ENCODE measurements at regions not wholly inside any gene's neighbourhood (a gene's known extent, or its start where the extent isn't known, plus 50 kb on each side); places are given as distances from the start of the nearest gene placed in this dataset.

DNA sequence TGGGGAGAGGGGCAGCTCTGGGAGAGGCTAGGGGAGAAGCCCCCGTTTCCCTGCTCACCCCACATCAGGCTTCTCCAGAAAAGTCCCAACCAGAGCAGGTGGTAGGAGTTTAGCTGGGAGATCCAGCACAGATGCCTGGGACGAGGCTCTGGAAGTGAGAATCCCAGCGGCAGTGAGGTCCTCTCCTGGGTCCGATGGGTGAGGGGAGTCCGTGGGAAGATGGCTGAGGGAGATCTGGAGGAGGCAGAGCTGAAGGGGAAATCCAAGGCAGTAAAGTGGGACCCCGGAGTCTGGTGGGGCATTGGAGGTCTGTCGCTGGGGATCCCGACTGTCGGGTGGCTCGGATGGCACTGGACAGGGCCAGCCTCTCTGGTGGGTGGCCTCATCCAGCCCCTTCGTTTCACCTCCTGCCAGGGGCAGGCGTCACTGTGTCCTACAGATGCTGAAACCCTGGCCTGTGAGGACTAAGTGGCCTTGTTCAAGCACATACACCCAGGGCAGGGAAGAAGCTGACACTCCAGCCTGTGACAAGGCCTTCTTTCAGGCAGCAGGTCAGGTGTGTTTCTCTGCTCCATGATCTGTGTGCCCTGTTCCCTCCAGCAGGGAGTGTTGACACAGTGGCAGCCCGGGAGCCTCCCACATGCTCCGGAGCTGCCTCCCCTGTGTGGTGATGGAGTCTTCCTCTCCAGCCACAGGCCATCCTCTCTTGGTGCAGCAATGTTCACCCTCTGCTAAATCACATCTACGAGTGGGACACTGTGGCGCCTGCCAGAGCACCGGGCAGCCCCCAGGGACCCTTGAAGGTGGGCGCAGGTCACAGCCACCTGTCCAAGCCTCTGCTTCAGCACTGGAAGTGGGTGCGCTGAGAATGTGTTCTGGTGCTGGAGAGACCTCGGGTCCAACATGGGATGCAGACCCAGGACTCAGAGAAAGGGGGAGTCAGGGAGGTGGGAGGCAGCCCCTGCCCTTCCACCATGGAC is 850.8 kb downstream of the BRD1 start:
- no peak for DNase-seq

DNA sequence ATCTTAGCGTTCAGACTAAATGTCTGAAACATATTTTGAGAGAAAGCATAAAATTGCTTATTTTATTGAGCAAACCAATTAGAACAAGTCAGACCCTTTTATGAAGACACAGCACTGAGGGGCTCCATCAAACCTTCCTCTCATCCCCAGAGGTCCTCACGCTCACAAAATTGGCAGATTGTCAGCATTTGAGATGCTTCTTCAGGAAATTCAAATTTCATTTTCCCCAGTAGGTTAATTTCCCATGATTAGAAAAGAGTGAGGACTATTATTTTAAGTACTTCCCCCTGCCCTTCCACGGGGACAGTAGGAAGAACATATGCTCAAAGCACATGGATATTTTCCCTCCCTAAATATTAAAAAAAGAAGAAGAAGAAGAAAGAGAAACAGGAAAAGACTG is 851.8 kb downstream of the BRD1 start:
- no peak for DNase-seq

DNA sequence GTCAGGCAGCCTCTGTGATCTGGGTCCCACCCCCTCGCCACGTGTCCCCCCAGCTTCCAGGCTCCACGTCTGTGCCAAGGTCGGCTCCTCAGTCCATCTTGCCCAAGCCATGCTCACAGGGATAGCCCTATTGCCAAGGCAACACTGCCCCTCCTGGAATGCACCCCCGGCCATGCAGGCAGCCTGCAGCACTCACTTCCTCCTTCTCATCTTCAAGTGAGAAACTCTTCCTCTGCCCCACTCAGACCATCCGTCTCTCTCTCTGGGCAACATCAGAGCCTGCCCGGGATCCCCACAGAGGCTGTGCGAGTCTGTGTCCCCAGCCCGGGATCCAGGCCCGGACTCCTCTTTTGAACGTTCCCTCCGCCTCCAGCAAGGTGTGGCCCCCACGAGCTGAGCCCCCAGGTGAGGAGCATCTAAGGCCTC is 852.3 kb downstream of the BRD1 start:
- no peak for DNase-seq

DNA sequence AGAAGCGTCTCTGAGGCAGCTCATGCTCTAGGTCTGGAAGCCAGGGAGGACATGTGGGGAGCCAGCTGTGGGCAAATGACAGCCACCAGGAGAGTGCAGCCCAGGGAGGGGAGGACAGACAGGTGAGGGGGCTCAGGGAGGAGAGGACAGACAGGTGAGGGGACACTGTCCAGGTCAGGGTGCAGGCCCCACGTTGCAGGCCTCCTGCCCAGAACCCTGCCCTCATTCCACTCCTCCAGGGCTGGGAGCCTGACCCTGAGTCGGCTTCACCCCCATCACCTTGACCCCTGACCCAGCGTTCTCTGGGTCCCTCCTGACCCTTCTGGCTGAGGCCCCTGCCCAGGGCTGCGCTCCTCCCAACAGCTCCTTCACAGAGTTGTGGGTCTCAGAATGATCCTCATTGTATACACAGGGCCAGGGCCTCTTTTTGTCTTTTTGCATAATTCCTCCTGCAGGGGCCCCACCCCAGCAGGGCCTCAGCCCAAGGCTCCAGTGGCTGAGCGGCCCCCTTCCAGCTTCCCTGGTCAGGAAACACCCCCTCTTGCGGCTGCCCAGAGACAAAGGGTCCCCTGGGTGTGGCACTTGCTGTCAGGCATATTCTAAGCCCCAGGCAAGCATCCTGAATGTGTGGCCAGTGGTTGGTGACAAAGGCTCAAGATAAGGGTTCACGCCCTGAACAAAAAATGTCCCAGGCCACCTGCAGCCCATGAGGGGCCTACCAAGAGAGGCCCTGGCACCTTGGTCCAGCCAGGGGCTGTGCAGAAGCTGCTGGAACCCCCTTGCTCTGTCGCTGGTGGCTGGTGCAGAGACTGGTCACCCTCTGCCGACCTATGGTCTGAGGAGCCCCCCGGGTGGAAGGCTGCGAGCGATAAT is 853.0 kb downstream of the BRD1 start:
- DNase-seq = no peak

DNA sequence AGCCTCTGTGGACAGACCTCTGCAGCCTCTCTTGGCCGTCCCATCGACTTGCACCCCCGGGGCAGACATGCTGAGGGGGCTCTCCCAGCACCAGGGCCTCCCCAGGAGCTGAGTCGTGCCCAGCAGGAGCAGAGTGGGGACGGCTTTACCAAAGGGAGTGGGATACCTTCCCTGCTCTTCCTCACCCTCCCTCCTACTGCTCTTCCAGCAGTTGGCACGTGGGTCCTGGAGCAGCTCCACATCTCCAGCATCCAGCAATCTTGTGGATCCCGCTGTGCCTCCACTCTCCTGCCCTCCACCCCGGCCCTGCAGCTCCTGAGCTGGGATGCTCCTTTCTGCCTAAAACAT is 854.0 kb downstream of the BRD1 start:
- no peak for DNase-seq

DNA sequence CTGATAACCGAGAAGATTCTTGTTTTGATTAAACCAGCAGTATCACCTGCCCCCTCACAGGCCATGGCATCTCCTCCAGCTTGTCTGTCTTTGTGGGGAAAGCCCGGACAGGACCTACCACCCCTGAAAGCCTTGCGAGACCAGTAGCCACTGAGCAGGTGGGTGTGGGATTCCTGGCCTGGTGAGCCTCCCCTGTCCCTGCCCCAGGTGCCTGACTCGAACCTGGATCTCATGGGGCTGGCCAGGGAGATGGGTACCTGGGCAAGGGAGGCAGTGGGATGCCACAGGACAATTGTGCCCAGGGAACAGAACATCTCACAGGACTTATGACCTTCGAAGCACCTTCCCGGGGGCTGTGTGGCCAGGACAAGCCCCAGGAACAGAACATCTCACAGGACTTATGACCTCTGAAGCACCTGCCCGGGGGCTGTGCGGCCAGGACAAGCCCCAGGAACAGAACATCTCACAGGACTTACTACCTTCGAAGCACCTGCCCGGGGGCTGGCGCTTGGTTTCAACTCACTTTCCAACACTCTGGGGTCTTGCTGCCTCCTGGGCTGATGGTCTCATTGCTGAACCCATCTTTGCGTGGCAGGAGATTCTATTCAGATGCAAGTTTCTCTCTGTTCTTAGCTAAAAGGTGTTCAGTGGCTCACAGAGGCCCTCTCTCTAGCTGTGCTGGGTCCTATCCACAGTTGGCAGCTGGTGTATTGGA is 854.5 kb downstream of the BRD1 start:
- DNase-seq = no peak

DNA sequence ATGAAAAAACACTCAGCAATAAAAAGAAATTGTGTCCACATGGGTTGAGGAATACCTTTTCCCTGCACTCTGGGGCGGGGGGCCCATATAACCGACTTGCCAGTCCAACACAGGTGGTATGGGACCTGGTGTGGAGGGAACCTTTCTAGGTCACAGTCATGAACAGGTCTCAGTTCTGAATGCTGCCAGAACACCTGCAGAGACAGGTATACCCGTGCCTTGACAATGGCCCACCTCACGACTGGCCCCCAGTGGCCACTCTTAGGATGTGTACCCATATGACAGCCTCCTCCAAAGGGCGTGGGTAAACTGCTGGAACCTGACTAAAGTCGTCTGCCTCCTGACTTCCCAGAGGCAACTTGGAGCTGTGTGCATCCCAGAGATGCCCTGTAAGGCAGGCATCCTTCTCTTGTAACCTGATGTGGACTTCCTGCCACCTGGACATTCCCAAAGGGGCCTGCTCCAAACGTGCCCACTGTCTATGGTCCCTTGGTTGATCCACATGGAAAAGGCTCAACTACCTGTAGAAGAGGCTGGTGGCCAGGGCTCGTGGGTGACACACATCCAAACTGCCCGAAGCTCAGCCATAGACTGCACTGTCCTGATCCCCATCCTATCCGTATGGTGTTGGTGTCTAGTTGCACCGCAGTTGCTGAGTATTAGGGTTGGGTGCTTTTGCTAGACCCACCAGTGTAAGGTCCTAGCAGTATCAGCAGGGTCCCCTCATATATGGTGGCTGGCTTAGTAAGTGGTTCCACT is 859.3 kb downstream of the BRD1 start:
- DNase-seq = no peak

DNA sequence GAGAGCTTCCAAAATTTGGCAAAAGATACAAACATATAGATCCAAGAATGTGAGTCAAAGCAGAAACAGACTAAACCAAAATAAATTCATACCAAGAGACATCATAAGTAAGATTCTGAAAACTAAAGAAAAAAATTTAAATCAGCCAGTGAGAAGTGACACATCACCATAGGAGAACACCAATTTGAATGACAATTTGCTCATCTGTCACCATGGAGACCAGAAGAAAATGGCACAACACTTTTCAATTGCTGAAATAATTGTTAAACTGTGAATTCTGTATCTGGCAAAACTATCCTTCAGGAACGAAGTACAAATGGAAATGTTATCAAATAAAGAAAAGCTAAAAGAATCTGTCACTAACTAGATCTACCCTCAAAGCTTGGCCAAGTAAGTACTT is 864.3 kb downstream of the BRD1 start:
- no peak for DNase-seq

DNA sequence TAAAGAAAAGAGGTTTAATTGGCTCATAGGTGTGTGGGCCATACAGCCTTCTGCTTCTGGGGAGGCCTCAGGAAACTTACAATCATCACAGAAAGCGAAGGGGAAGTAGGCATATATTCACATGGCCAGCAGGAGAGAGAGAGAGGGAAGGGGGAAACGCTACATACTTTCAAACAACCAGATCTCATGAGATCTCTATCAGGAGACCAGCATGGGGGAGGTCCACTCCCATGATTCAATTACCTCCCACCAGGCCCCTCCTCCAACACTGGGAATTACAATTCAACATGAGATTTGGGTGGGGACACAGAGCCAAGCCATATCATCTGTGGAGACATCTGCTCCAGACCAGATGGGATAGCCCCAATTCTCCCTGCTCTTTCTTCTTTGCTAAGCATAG is 866.0 kb downstream of the BRD1 start:
- DNase-seq = no peak

DNA sequence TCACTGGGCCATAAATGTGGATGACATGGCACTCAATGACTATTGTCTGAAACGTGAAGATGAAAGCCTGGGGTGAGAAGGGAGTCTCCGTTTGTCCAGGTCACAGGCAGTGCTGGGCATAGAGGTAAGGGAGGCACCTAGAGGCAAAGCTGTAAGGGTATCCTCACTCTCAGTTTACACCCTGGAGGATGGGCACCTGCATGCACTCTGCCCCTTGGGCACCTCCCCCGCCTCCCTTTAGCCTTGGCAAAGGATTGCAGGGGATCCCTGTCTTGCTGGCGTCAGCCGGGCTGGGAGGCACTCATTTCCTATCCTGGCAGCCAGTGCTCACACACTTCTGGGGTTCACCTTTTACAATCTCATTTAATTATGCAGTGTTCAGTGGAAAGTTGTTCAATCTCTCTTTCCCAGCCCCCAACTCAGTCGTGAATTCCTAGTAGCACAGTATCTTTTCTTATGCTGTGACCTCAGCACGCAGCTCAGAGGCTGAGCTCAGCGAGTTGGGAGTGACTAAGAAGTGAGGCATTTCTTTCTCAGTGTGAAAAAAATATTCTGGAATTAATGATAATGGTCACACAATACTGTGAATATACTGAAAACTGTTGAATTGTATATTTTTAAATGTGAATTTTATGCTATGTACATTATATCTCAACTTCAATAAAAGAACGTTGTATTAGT is 866.6 kb downstream of the BRD1 start:
- no peak for DNase-seq

DNA sequence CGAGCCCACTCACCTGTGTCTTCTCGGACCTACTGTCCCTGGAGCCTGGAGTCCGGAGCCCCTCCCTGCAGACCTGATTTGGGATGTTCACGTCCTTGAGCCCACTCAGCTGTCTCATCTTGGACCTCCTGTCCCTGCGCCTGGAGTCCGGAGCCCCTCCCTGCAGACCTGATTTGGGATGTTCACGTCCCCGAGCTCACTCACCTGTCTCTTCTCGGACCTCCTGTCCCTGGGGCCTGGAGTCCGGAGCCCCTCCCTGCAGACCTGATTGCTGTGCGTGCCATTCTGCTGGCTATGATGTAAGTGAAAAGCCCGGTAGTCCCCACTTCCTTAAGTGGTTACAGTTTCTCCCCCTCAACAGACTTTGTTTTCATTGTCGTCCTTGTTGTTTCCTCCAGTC is 867.1 kb downstream of the BRD1 start:
- no peak for DNase-seq

DNA sequence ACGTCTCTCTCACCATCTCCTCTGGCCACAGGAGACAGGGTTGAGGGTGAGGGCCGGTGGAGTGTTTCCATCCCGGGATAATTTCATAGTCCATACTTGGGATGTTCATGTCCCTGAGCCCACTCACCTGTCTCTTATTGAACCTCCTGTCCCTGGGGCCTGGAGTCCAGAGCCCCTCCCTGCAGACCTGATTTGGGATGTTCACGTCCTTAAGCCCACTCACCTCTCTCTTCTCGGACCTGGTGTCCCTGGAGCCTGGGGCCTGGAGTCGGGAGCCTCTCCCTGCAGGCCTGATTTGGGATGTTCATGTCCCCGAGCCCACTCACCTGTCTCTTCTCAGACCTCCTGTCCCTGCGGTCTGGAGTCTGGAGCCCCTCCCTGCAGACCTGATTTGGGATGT is 868.2 kb downstream of the BRD1 start:
- DNase-seq = no peak

DNA sequence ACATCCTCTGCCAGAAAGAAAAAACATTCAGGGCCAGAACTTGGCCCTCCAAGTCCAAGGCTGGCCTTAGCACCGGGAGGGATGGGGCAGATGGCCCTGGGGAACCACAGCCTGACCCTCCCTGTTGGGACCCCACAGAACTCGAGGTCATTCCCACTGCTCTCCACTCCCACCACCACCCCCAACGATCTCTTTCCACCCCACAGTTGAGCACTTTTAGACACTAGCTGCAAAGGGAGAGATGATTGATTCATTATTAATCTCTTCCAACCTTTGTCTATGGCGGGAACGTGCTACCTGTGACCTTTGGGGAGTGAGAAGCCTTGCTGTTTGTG is 869.7 kb downstream of the BRD1 start:
- no peak for DNase-seq

DNA sequence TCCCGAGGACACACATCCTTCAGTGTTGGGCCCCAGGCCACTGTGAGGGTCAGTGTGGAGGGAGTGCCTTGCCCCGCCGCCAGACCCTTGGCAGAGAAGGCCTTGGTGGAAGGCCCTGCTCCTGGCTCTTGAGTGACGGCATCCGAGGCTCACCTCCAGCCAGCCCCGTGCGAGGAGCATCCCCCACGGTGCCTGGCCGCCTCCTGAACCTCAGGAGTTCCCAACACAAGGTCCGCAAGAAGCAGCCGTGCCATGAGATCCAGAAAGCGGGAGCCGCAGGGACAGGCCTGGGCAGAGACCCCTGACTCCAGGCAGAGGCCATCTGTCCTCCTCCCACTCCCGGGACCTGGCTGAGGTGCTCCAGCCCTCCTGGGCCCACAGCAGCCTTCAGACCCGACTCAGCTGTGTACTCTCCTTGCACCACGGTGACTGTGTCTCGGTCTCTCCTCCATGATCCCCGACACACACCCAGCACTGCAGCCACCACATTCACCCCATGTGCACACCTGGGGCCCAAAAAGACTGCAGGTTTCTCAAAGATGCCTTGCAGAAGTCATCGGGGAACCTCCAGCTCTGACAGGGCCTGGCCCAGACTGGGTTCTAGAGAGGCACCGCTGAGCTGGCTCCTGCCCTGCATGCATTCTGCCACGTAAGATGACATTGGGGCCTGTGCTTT is 870.2 kb downstream of the BRD1 start:
- DNase-seq = no peak

DNA sequence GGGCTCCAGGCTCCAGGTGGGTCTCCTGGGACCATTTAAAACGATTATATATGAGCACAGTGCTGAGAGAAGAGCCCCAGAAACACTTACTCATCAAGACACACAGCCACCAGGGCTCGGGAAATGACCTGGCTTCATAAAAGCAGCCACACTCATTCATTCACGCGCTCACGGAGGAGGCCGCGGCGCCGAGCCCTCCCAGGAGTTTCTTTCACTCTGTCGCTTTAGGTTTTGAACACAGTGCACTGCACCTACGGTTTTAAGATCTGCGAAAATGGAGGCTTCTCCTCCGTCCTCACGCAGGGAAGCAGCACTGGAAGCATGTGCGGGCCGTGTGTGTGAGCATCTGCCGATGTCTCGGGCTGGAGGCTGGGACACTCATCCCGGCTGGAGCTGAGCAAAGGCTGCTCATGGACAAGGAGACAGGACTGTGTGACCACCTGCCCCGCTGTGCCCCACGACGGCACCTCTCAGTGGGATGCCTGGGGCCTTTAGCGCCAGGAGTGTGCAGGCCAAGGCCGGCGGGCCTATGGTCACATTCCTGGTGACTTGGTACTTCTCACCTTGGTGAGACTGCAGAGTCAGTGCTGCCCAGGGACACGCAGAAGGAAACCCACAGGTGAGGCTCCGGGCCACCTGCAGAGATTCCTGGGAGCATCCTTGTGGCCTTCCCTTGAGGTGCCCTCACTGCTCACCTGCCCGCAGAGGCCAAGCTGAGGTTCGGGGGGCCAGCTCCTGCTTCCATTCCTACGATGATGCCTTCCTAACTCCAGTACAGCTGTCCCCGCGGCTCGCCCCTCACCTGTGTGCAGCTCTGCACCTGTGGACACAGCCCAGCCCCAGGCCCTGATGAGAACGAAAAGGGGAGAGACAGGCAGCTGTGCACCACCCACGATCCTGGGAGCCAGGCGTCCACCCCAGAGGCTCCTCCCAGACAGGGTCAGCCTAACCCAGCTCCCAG is 872.0 kb downstream of the BRD1 start:
- DNase-seq = no peak

DNA sequence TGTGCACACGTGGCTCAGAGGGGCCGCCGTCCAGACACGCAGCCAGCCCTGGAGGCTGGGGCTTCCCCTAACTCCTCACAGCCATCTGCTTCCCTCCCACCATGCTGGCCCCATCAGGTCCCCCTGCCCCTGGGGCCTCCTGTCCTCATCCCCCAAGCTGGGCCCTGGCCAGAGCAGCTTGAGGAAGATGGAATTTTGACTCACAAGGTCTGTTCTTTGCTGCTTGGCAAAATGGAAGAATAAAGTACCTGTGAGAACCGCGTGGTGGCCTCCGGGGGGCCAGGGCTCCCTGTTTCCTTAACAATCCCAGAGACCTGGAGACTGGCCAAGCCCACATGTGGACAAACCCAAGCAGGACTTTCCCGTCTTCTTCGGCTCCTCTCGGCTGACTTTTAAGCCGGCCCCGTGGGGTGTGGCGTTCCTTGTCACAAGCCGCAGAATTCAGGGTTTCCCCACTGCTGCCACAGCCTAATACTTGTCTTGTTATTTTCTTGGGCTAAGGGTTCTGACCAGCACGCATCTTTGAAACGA is 872.8 kb downstream of the BRD1 start:
- no peak for DNase-seq

DNA sequence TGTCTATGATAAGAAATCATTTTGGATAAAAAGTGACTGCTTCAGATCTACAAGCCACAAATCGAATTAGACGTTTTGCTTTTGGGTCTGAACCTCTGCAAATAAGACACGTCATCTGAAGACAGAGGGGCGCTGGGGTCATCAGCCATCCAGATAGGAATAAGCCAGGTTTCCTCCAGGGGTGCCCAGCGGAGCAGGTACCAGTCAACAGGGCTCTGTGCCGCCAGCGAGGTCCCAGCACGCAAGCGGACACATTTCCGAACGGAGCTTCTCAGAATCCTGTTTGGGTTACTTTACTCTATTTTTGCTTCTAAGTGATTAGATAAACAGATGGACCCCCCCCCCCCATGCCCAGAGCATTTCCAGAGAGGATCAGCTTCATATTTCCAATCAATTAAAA is 873.8 kb downstream of the BRD1 start:
- no peak for DNase-seq

DNA sequence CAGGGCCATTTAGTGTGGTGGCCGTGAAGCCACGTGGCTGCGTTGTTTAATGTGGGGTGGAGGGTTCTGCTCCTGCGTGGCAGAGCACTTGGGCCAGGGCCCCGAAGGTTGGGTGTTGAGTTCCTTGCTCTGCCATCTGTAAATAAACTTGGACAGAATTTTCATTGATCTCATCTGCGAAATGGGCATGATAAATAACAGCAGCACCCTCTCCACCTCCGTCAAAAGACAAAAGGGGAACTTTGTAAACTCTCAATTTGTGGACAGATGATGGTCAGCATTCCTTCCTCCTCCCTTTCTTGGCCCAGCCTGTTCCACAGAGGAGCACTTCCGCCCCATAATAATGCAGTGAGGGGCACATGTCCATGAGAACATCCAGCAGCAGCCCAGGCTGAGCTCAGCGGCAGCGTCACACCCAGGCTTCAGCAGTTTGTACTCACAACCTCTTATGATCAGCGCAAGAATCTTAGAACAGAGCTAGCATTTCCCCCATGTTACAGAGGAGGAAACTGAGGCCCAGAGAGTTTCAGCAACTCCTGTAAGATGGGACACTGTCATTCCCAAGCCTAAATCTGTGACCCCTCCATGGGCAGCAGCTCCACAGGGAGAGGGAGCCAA is 874.5 kb downstream of the BRD1 start:
- DNase-seq = no peak
